ENCODE measurements at regions not wholly inside any gene's neighbourhood (a gene's known extent, or its start where the extent isn't known, plus 50 kb on each side); places are given as distances from the start of the nearest gene placed in this dataset.
A peak's percentile ranks its signal among the peaks of the same experiment; 100 is the strongest.

GRCh38 chr14:99099051-99099787 is 172.8 kb downstream of the BCL11B start:
- Mint-ChIP-seq H3K27me3 (no peaks in the 10 kb centered on the region), H3K36me3 (no peaks in the 10 kb centered on the region), H3K4me3 (no peak overlapping the region), H3K9me3 (peaks cover 1 to 6% (median 4%) of the 10 kb centered on the region in 3 donors), H3K27ac (peak overlapping the region in 1 of 3 donors; percentile 43), H3K4me1 (no peaks in the 10 kb centered on the region)

- no peaks in the 10 kb centered on the region for H3K27me3 Mint-ChIP-seq
- H3K4me1 Mint-ChIP-seq: no peaks in the 10 kb centered on the region
- no peak overlapping the region for H3K27ac Mint-ChIP-seq
- peaks cover 1 to 12% (median 2%) of the 10 kb centered on the region in 3 donors for H3K9me3 Mint-ChIP-seq
- no peak overlapping the region for H3K4me3 Mint-ChIP-seq
- H3K36me3 Mint-ChIP-seq: no peaks in the 10 kb centered on the region
These were observed 171.3 kb downstream of the BCL11B start for GRCh38 chr14:99100497-99101270.

- Mint-ChIP-seq H3K4me1 (no peaks in the 10 kb centered on the region), H3K27me3 (no peaks in the 10 kb centered on the region), H3K9me3 (peaks cover 1 to 15% (median 4%) of the 10 kb centered on the region in 3 donors), H3K27ac (no peak overlapping the region), H3K4me3 (no peak overlapping the region), H3K36me3 (no peaks in the 10 kb centered on the region)
These were observed 170.0 kb downstream of the BCL11B start for GRCh38 chr14:99101855-99102461.

GRCh38 chr14:99116741-99117295 is 155.2 kb downstream of the BCL11B start:
- Mint-ChIP-seq H3K27me3 (peaks cover 6% of the 10 kb centered on the region), H3K36me3 (no peaks in the 10 kb centered on the region), H3K27ac (no peak overlapping the region), H3K9me3 (peaks cover 0 to 6% (median 4%) of the 10 kb centered on the region in 3 donors), H3K4me1 (no peaks in the 10 kb centered on the region), H3K4me3 (no peak overlapping the region)

GRCh38 chr14:99117671-99118045 is 154.3 kb downstream of the BCL11B start:
- Mint-ChIP-seq H3K4me1 (no peaks in the 10 kb centered on the region), H3K27me3 (peaks cover 6% of the 10 kb centered on the region), H3K4me3 (no peak overlapping the region), H3K9me3 (peaks cover 0 to 6% (median 2%) of the 10 kb centered on the region in 3 donors), H3K27ac (peak overlapping the region in 1 of 3 donors; percentile 27), H3K36me3 (no peaks in the 10 kb centered on the region)

- Mint-ChIP-seq H3K27ac (peak overlapping the region in 1 of 3 donors; percentile 27), H3K4me3 (no peak overlapping the region), H3K27me3 (peaks cover 6% of the 10 kb centered on the region)
These were observed 153.8 kb downstream of the BCL11B start for GRCh38 chr14:99118046-99118721.

GRCh38 chr14:99118946-99119345 is 153.1 kb downstream of the BCL11B start:
- Mint-ChIP-seq H3K9me3 (peaks cover 0 to 1% (median 0%) of the 10 kb centered on the region in 3 donors), H3K27ac (no peak overlapping the region), H3K4me1 (no peaks in the 10 kb centered on the region), H3K36me3 (no peaks in the 10 kb centered on the region), H3K4me3 (no peak overlapping the region), H3K27me3 (peaks cover 6% of the 10 kb centered on the region)

More at GRCh38 chr14:99118046-99118721, 153.8 kb downstream of the BCL11B start:
- no peaks in the 10 kb centered on the region for H3K36me3 Mint-ChIP-seq
- no peaks in the 10 kb centered on the region for H3K4me1 Mint-ChIP-seq
- H3K9me3 Mint-ChIP-seq: peaks cover 0 to 6% (median 0%) of the 10 kb centered on the region in 3 donors
